GM21515 (cell line): ENCODE measurements at regions not wholly inside any gene's neighbourhood (a gene's known extent, or its start where the extent isn't known, plus 50 kb on each side); places are given as distances from the start of the nearest gene placed in this dataset.

Experiments used
- ATAC-seq: cut with Tn5 transposase; IDR thresholded peaks from one replicate; pipeline ENCODE4 v1.9.1; 2021; ENCODE audit not compliant: unreplicated experiment

GRCh38 chr16:73172973-73173709 is 125.2 kb upstream of the ZFHX3 start:
- ATAC-seq = no peak

GRCh38 chr16:73172241-73172972 is 124.5 kb upstream of the ZFHX3 start:
- no peak for ATAC-seq

- ATAC-seq = no peak
Observed at GRCh38 chr16:73171901-73172240, 123.9 kb upstream of the ZFHX3 start.

GRCh38 chr16:73171380-73171779 is 123.5 kb upstream of the ZFHX3 start:
- ATAC-seq = no peak

- ATAC-seq = no peak
Observed at GRCh38 chr16:73170612-73171038, 122.7 kb upstream of the ZFHX3 start.

GRCh38 chr16:73166947-73167550 is 119.1 kb upstream of the ZFHX3 start:
- ATAC-seq = no peak

GRCh38 chr16:73166441-73166851 is 118.5 kb upstream of the ZFHX3 start:
- ATAC-seq = no peak

GRCh38 chr16:73163238-73163815 is 115.4 kb upstream of the ZFHX3 start:
- no peak for ATAC-seq

GRCh38 chr16:73161977-73162376 is 114.0 kb upstream of the ZFHX3 start:
- ATAC-seq = no peak

- no peak for ATAC-seq
Observed at GRCh38 chr16:73159296-73159695, 111.4 kb upstream of the ZFHX3 start.

- ATAC-seq = no peak
Observed at GRCh38 chr16:73157861-73158260, 109.9 kb upstream of the ZFHX3 start.

- ATAC-seq = no peak
Observed at GRCh38 chr16:73154063-73154870, 106.3 kb upstream of the ZFHX3 start.

- no peak for ATAC-seq
Observed at GRCh38 chr16:73152386-73153125, 104.6 kb upstream of the ZFHX3 start.

GRCh38 chr16:73151941-73152340 is 104.0 kb upstream of the ZFHX3 start:
- ATAC-seq = no peak

- no peak for ATAC-seq
Observed at GRCh38 chr16:73151225-73151624, 103.3 kb upstream of the ZFHX3 start.

- ATAC-seq = no peak
Observed at GRCh38 chr16:73150786-73151185, 102.9 kb upstream of the ZFHX3 start.

- ATAC-seq = no peak
Observed at GRCh38 chr16:73149334-73149733, 101.4 kb upstream of the ZFHX3 start.

GRCh38 chr16:73147958-73148357 is 100.0 kb upstream of the ZFHX3 start:
- ATAC-seq = no peak

GRCh38 chr16:73145166-73145880 is 97.4 kb upstream of the ZFHX3 start:
- no peak for ATAC-seq
